AG10803 (cell line): ENCODE measurements at regions not wholly inside any gene's neighbourhood (a gene's known extent, or its start where the extent isn't known, plus 50 kb on each side); places are given as distances from the start of the nearest gene placed in this dataset.

Source experiments
- DNase-seq: peaks from one replicate; pipeline ENCODE4 v3.0.0; 2010; ENCODE audit warnings: low read depth
- H3K4me3 ChIP-seq: 2 replicates; pipeline ENCODE4 v1.5.1; 2011; ENCODE audit warnings: mild to moderate bottlenecking, low read length, control low read depth
- CTCF ChIP-seq: conservative IDR thresholded peaks from 2 replicates; pipeline ENCODE4 v1.5.1; 2011; ENCODE audit warnings: mild to moderate bottlenecking, low read length, control low read depth, inconsistent platforms

DNA sequence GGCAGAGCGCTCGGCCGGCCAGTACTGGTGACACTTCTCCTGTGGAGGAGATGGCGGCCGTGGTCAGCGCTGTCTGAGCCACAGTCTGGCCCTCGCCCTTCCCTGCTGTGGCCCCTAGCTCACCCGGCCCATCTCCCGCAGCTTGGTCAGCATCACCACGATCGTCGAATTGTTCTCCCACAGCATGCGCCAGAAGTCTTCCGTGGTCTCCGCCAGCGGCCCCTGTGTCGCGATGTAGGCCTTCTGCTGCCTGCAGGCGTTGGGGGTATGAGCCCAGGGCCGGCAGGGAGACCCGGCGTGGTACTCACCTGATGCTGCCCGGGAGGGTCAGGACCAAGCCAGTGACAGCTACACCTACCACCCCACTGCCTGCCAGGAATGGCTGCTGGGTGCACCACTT lies 130.1 kb downstream of the PTPRS start:
- no peak for DNase-seq
- no peak overlapping the region for H3K4me3 ChIP-seq
- no peak for TF ChIP-seq CTCF

DNA sequence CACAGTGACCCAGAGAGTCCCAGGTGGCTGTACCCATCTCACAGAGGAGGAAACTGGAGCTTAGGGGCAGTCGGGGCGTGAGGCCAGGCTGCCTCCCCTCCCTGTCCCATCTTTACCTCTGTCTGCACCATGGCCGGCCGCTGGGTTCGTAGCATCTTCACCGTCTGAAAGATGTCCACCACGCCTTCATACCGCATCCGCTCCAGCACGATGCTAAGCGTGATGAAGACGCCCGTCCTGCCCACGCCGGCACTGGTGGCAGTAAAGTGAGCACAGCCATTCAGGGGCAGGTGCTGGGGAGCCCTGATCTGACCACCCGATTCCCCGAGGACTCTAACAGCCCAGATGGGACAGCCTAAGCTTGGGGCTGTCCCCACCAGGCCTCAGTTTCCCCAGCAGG lies 132.8 kb downstream of the PTPRS start:
- no peak for TF ChIP-seq CTCF
- DNase-seq: no peak
- no peak overlapping the region for H3K4me3 ChIP-seq

GRCh38 chr19:5206751-5207075 lies 133.9 kb downstream of the PTPRS start:
- no peak for TF ChIP-seq CTCF
- no peak for DNase-seq
- no peak overlapping the region for H3K4me3 ChIP-seq

GRCh38 chr19:5205937-5206750 lies 134.5 kb downstream of the PTPRS start:
- TF ChIP-seq CTCF: no peak
- no peak for DNase-seq
- H3K4me3 ChIP-seq: no peak overlapping the region

DNA sequence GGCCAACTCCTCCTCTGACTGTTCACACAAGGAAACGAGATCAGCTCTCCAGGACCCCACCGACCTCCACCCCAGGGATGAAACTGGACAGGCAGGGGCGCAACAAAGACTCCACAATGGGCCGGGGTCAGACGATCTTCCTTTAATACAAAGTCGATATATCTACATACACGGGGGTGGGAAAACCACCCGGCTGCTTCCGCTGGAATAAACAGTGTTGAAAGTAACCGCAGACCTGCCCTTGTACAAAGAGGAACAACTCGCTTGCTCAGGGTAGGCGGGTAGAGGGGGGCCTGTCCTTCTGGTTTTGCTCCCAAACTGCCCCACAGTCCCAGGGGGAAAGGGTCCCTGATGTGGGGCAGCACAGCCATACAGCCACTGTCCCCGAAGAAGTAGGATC lies 135.2 kb downstream of the PTPRS start:
- no peak for DNase-seq
- no peak for TF ChIP-seq CTCF
- H3K4me3 ChIP-seq: no peak overlapping the region

DNA sequence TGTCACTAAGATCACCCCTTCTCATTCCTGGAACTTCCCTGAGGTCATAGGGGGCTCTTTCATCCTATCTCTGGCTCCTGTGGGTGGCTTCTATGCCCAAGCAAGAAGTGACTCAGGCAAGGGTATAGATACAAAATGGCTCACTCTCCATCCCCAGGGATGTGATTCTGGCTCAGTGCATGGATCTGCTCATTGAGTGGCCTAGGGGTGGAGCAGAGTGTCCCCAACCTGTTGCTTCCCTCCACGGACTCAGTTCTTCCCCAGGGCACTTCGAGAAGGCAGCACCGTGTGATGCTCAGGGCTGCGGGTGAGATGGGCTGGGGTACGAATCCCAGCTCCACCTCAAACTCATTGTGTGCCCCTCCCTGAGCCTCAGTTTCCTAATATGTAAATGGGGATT lies 136.4 kb downstream of the PTPRS start:
- H3K4me3 ChIP-seq: no peak overlapping the region
- TF ChIP-seq CTCF: no peak
- no peak for DNase-seq
